ENCODE measurements at regions not wholly inside any gene's neighbourhood (a gene's known extent, or its start where the extent isn't known, plus 50 kb on each side); places are given as distances from the start of the nearest gene placed in this dataset.

GRCh38 chr5:124065508-124065907 is 553.5 kb downstream of the CSNK1G3 start:
- 95 to 97% methylated on average over 2 of the region's 2 CpGs for WGBS, 2 donors
- intact Hi-C loops (cut with DNase I; ENCODE audit: low total_unique reads) = no loop called here
- Histone ChIP-seq H3K4me1 (no peaks in the 10 kb centered on the region), H3K9me3 (no peaks in the 10 kb centered on the region), H3K36me3 (ENCODE audit: low read depth, missing control alignments) (no peaks in the 10 kb centered on the region), H3K27me3 (no peaks in the 10 kb centered on the region), H3K27ac (no peak overlapping the region), H3K4me3 (no peak overlapping the region)
- TF ChIP-seq POLR2A (IDR thresholded peaks at IDR 0.05) (no peak), CTCF (IDR thresholded peaks at IDR 0.05) (no peak)
- DNase-seq = no peak

- H3K27me3 ChIP-seq = no peaks in the 10 kb centered on the region
- H3K4me1 ChIP-seq = no peaks in the 10 kb centered on the region
- H3K36me3 ChIP-seq (ENCODE audit: low read depth, missing control alignments) = no peaks in the 10 kb centered on the region
- no peak overlapping the region for H3K27ac ChIP-seq
- no peaks in the 10 kb centered on the region for H3K9me3 ChIP-seq
- intact Hi-C loops (cut with DNase I; ENCODE audit: low total_unique reads) = no loop called here
- WGBS, 2 donors = 95 to 100% methylated on average over 1 of the region's 1 CpG
- DNase-seq = no peak
- TF ChIP-seq POLR2A (IDR thresholded peaks at IDR 0.05) (no peak), CTCF (IDR thresholded peaks at IDR 0.05) (no peak)
- H3K4me3 ChIP-seq = no peak overlapping the region
Observed at GRCh38 chr5:124064956-124065355, 553.0 kb downstream of the CSNK1G3 start.

GRCh38 chr5:124061663-124062062 is 549.7 kb downstream of the CSNK1G3 start:
- no peak for DNase-seq
- intact Hi-C loops (cut with DNase I; ENCODE audit: low total_unique reads) = no loop called here
- 87 to 95% methylated on average over 1 of the region's 1 CpG for WGBS, 2 donors
- Histone ChIP-seq H3K4me3 (no peak overlapping the region), H3K4me1 (no peaks in the 10 kb centered on the region), H3K27ac (no peak overlapping the region), H3K9me3 (no peaks in the 10 kb centered on the region), H3K27me3 (no peaks in the 10 kb centered on the region), H3K36me3 (ENCODE audit: low read depth, missing control alignments) (no peaks in the 10 kb centered on the region)
- no peak for TF ChIP-seq POLR2A (IDR thresholded peaks at IDR 0.05)
- TF ChIP-seq CTCF (IDR thresholded peaks at IDR 0.05) = no peak

- intact Hi-C loops (cut with DNase I; ENCODE audit: low total_unique reads) = no loop called here
- no peak for TF ChIP-seq POLR2A (IDR thresholded peaks at IDR 0.05)
- no peak for TF ChIP-seq CTCF (IDR thresholded peaks at IDR 0.05)
- H3K27ac ChIP-seq = no peak overlapping the region
- 70 to 73% methylated on average over 4 of the region's 4 CpGs for WGBS, 2 donors
- no peak overlapping the region for H3K4me3 ChIP-seq
- no peak for DNase-seq
- H3K36me3 ChIP-seq (ENCODE audit: low read depth, missing control alignments) = no peaks in the 10 kb centered on the region
- no peaks in the 10 kb centered on the region for H3K4me1 ChIP-seq
- H3K9me3 ChIP-seq = no peaks in the 10 kb centered on the region
- H3K27me3 ChIP-seq = no peaks in the 10 kb centered on the region
Observed at GRCh38 chr5:124061068-124061430, 549.1 kb downstream of the CSNK1G3 start.

GRCh38 chr5:124060413-124061067 is 548.6 kb downstream of the CSNK1G3 start:
- Histone ChIP-seq H3K36me3 (ENCODE audit: low read depth, missing control alignments) (no peaks in the 10 kb centered on the region), H3K9me3 (no peaks in the 10 kb centered on the region), H3K27ac (no peak overlapping the region), H3K4me1 (no peaks in the 10 kb centered on the region), H3K27me3 (no peaks in the 10 kb centered on the region), H3K4me3 (no peak overlapping the region)
- 76 to 78% methylated on average over 5 of the region's 5 CpGs for WGBS, 2 donors
- TF ChIP-seq CTCF (IDR thresholded peaks at IDR 0.05) = no peak
- no peak for TF ChIP-seq POLR2A (IDR thresholded peaks at IDR 0.05)
- intact Hi-C loops (cut with DNase I; ENCODE audit: low total_unique reads) = no loop called here
- no peak for DNase-seq
